Gastrocnemius medialis (tissue), 4 donors: ENCODE measurements at regions not wholly inside any gene's neighbourhood (a gene's known extent, or its start where the extent isn't known, plus 50 kb on each side); places are given as distances from the start of the nearest gene placed in this dataset.

Experiments
- CTCF ChIP-seq, 5 experiments: fragments of 450-650 bp in 3 of 5; fragments of 200-600 bp in 2 of 5; sonication (generic) in 2 of 5; IDR thresholded peaks in 4 of 5; conservative IDR thresholded peaks in 1 of 5; 1 replicate in 4 of 5; 2 replicates in 1 of 5; pipeline ENCODE4 v1.5.1; 2016 to 2019; ENCODE audit warnings: antibody characterized with exemption in 5 of 5, mild to moderate bottlenecking in 3 of 5, moderate library complexity in 3 of 5
- POLR2A ChIP-seq, 2 donors: fragments of 450-650 bp; IDR thresholded peaks; one replicate each; pipeline ENCODE4 v1.6.1; 2017; ENCODE audit warnings: antibody characterized with exemption in 2 of 2, mild to moderate bottlenecking in 2 of 2, moderate library complexity in 2 of 2

GRCh38 chr16:73537921-73538320, 490.0 kb upstream of the ZFHX3 start:
- TF ChIP-seq CTCF (IDR thresholded peaks at IDR 0.05 in 4 of 5, conservative IDR thresholded peaks at IDR 0.05 in 1 of 5) (no peak), POLR2A (IDR thresholded peaks at IDR 0.05) (no peak)
